IPS-15b (cell line): ENCODE measurements at regions not wholly inside any gene's neighbourhood (a gene's known extent, or its start where the extent isn't known, plus 50 kb on each side); places are given as distances from the start of the nearest gene placed in this dataset.
"Not testable (repeated sequence)": the region's sequence is repeated elsewhere in the genome, so short reads cannot be mapped to it uniquely, and the experiment has no call there.

Experiments used
- H3K27me3 ChIP-seq: one replicate; pipeline ENCODE4 v1.6.1; 2013; ENCODE audit warnings: low read length; ENCODE audit not compliant: control insufficient read depth, insufficient read depth
- H3K36me3 ChIP-seq: one replicate; pipeline ENCODE4 v1.6.1; 2013; ENCODE audit warnings: low read length; ENCODE audit not compliant: control insufficient read depth, insufficient read depth
- H3K4me1 ChIP-seq: one replicate; pipeline ENCODE4 v1.6.1; 2013; ENCODE audit warnings: mild to moderate bottlenecking, low read length; ENCODE audit not compliant: control insufficient read depth, insufficient read depth
- H3K4me3 ChIP-seq: one replicate; pipeline ENCODE4 v1.5.1; 2013; ENCODE audit warnings: low read depth, low read length
- H3K9ac ChIP-seq: one replicate; pipeline ENCODE4 v1.6.1; 2013; ENCODE audit warnings: low read depth, mild to moderate bottlenecking, low read length
- H3K9me3 ChIP-seq: one replicate; pipeline ENCODE4 v1.6.1; 2013; ENCODE audit warnings: mild to moderate bottlenecking, low read length; ENCODE audit not compliant: control insufficient read depth, insufficient read depth

DNA sequence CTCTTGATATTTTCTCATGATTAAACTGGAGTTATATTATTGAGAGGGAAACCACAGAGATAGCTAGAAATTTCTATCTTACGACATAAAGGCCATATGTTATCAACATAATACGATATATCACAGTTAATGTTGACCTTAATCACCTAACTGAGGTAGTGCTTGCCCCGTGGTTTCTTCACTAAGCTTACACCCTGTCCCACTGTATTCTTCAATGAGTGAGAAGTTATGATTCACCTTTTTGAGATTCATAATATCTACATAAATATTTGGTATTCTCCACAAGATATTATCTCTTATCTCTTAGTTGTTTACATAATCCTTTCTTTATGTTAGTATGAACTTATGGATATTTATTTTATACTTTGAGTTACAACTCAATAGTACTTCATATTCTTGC lies 1714.1 kb downstream of the BRINP3 start:
- no peaks in the 10 kb centered on the region for H3K36me3 ChIP-seq
- H3K4me3 ChIP-seq: no peak overlapping the region
- no peaks in the 10 kb centered on the region for H3K9me3 ChIP-seq

DNA sequence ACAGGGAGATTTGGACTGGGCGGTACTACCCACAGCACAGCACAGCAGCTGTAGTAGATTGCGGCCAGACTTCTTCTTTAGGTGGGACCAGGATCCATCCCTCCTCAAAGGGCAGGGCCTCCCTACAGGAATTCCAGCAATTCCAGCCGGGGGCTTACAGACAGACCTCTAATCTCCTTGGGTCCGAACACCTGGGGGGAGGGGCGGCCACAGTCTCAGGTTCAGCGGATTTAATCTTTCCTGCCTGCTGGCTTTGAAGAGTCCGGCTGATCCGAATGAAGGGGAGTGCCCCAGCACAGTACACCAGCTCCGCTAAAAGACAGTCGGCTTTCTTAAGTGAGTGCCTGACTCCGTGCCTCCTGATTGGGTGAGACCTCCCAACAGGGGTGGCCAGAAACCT lies 1708.5 kb downstream of the BRINP3 start:
- Histone ChIP-seq H3K9me3 (no peaks in the 10 kb centered on the region), H3K4me3 (no peak overlapping the region), H3K9ac (no peak overlapping the region), H3K27me3 (no peaks in the 10 kb centered on the region), H3K4me1 (no peaks in the 10 kb centered on the region), H3K36me3 (no peaks in the 10 kb centered on the region)

More for the DNA sequence above, 1714.1 kb downstream of the BRINP3 start:
- Histone ChIP-seq H3K27me3 (no peaks in the 10 kb centered on the region), H3K9ac (no peak overlapping the region), H3K4me1 (no peaks in the 10 kb centered on the region)

DNA sequence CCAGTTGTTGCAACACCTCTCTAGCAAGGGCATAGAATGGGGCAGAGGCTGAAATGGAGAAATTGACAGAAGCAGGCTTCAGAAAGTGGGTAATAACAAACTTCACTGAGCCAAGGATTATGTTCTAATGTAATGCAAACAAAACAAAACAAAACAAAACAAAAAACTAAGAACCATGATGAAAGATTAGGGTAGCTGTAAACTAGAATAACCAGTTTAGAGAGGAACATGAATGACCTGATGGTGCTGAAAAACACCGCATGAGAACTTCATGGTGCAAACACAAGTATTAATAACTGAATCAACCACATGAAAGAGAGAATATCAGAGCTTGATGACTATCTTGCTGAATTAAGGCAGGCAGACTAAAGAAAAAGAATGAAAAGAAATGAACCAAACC lies 1707.7 kb downstream of the BRINP3 start:
- no peaks in the 10 kb centered on the region for H3K36me3 ChIP-seq
- no peaks in the 10 kb centered on the region for H3K4me1 ChIP-seq
- no peaks in the 10 kb centered on the region for H3K9me3 ChIP-seq
- H3K27me3 ChIP-seq: no peaks in the 10 kb centered on the region
- no peak overlapping the region for H3K4me3 ChIP-seq
- no peak overlapping the region for H3K9ac ChIP-seq

DNA sequence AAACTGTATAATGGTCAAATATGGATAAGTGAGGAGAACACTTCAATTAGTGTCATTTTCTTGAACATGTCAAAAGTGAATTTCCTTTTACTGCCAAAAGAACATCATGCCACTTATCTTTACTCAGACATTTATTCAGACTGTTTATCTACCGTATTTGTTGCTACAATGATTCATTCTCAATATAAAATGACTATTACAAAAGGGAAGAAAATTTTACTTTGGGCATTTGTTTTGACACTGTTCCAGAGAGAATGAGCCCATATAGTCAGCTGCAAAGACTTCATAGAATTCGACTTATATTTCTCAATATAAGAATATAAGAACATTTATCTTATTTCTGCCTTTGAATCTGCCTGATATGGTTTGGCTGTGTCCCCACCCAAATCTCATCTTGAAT lies 1699.1 kb downstream of the BRINP3 start:
- H3K36me3 ChIP-seq: no peaks in the 10 kb centered on the region
- H3K27me3 ChIP-seq: no peaks in the 10 kb centered on the region
- H3K9ac ChIP-seq: no peak overlapping the region
- peaks cover 8% of the 10 kb centered on the region for H3K9me3 ChIP-seq
- H3K4me1 ChIP-seq: no peaks in the 10 kb centered on the region
- H3K4me3 ChIP-seq: no peak overlapping the region

DNA sequence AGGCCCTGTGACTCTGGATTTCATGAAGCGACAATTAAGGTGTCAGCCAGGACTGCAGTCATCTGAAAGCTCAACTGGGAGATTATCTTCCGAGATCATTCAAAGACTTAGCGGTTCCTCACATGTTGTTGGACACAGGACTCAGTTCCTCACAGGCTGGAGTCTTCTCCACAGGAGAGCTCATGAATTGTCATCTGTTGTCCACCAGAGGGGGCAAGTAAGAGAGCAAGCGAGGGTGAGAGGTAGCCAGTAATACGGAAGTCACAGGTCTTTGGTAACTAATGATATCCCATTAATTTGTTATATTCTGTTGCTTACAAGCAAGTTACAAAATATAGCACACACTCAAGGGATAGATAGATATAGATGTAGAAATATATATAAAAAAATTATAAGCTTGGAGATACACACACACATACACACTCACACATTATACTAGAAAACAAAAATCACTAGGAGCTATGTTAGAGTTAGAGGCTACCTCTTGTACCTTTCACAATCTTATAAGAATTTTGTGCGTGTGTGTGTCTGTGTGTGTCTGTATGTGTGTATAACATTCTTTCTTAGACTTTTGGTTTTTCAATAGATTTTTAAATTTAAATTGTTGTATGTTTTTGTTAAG lies 1695.3 kb downstream of the BRINP3 start:
- Histone ChIP-seq H3K36me3 (no peaks in the 10 kb centered on the region), H3K27me3 (no peaks in the 10 kb centered on the region), H3K4me1 (no peaks in the 10 kb centered on the region), H3K9me3 (no peaks in the 10 kb centered on the region), H3K4me3 (no peak overlapping the region), H3K9ac (no peak overlapping the region)

DNA sequence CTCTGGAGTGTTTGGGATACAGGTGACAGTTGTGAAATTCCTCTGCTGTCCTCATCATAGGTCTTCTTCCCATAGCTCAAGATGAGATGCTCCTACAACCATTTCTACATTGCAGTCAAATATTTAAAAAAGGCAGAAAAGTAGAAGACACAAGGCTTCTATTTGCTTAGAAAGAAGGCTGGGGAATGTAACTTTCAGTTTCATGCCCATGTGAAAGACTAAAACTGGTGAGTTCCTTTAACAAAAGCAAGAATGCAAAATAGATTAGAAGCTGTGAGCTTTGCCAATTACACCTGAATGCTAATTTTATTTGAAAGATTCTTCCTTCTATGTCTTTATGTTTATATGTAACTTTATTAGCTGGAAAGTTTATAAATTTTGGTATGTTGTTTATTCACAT lies 1682.7 kb downstream of the BRINP3 start:
- no peaks in the 10 kb centered on the region for H3K4me1 ChIP-seq
- H3K27me3 ChIP-seq: no peaks in the 10 kb centered on the region
- no peaks in the 10 kb centered on the region for H3K9me3 ChIP-seq
- H3K9ac ChIP-seq: no peak overlapping the region
- H3K4me3 ChIP-seq: no peak overlapping the region
- H3K36me3 ChIP-seq: no peaks in the 10 kb centered on the region

DNA sequence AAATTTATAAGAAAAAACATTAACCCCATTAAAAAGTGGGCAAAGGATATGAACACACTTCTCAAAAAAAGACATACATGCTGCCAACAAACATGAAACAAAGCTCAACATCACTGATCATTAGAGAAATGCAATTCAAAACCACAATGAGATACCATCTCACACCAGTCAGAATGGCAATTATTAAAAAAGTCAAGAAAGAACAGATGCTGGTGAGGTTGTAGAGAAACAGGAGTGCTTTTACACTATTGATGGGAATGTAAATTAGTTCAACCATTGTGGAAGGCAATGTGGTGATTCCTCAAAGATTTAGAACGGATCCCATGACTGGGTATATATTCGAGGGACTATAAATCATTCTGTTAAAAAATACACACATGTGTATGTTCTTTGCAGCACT lies 1665.5 kb downstream of the BRINP3 start:
- H3K9me3 ChIP-seq, H3K9ac ChIP-seq, H3K27me3 ChIP-seq, H3K36me3 ChIP-seq, H3K4me3 ChIP-seq, H3K4me1 ChIP-seq: not testable (repeated sequence)

DNA sequence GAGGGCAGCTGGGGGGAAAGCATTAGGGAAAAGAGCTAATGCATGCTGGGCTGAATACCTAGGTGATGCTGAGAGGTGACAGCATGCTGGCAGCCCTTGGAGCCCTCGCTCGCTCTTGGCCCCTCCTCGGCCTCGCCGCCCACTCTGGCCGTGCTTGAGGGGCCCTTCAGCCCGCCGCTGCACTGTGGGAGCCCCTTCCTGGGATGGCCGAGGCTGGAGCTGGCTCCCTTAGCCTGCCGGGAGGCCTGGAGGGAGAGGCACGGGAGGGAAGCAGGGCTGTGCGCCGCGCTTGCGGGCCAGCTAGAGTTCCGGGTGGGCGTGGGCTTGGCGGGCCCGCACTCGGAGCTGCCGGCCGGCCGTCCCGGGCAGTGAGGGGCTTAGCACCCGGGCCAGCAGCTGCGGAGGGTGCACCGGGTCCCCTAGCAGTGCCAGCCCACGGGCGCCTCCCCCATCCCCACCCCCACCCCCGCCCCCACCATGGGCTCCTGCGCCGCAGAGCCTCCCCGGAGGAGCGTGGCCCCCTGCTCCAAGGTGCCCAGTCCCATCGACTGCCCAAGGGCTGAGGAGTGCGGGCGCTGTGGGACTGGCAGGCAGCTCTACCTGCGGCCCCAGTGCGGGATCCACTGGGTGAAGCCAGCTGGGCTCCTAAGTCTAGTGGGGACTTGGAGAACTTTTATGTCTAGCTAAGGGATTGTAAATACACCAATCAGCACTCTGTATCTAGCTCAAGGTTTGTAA lies 1664.7 kb downstream of the BRINP3 start:
- not testable (repeated sequence) for H3K9me3 ChIP-seq, H3K4me1 ChIP-seq, H3K9ac ChIP-seq, H3K4me3 ChIP-seq, H3K27me3 ChIP-seq, H3K36me3 ChIP-seq

DNA sequence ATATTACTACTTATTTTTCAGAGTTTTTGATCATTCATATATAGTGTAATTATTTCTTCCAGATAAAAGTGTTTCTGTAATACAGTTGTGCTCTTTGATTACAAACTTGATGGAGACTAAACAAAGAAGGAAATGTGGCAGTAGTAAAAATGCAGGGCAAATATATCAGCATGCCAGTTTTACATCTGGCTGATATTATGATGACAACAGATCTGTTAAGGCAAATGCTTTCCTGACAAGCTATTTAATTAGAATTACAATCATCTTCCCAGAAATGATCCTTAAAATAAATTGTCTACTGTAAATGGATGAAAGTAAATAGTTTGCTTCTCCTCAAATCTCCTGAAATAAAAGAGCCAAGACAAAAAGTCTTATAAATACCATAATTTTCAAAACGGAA lies 1659.8 kb downstream of the BRINP3 start:
- Histone ChIP-seq H3K9me3 (no peaks in the 10 kb centered on the region), H3K4me3 (no peak overlapping the region), H3K9ac (no peak overlapping the region), H3K27me3 (no peaks in the 10 kb centered on the region), H3K36me3 (no peaks in the 10 kb centered on the region), H3K4me1 (peaks cover 5% of the 10 kb centered on the region)

DNA sequence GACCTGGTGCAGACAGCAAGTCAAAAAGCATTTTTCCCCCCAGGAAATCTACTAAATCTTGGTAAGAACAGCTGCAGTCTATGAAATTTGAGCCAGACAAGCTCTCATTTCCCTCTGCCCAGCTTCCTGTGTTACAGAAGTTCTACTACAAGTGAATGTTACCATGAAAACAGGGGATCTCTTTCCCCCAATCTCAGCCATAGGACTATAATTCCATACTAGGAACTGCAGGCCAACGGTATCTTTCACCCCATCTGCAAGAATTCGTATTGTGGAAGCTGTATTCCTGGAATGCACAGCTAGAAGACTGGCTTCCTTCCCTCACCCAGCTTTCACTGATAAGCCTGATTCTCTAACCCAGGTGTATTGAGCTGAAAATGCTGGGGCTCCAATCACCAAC lies 1655.4 kb downstream of the BRINP3 start:
- Histone ChIP-seq H3K27me3 (no peaks in the 10 kb centered on the region), H3K4me1 (peaks cover 5% of the 10 kb centered on the region), H3K4me3 (no peak overlapping the region), H3K9ac (no peak overlapping the region), H3K36me3 (no peaks in the 10 kb centered on the region), H3K9me3 (no peaks in the 10 kb centered on the region)

DNA sequence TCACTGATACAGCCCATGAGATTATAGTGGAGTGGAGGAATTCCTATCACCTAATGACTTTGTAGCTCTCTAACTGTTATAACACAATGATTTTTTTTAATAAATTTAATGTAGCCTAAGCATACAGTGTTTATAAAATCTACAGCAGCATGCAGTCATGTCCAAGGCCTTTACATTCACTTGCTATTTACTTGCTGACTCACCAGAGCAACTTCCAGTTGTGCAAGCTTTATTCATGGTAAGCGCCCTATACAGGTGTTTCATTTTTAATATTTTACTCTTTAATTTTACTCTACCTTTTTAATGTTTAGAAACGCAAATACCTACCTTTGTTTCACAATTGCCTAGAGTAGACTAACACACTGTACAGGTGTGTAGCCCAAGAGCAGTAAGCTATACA lies 1652.2 kb downstream of the BRINP3 start:
- no peak overlapping the region for H3K4me3 ChIP-seq
- peaks cover 5% of the 10 kb centered on the region for H3K4me1 ChIP-seq
- H3K9ac ChIP-seq: no peak overlapping the region
- H3K9me3 ChIP-seq: no peaks in the 10 kb centered on the region
- no peaks in the 10 kb centered on the region for H3K36me3 ChIP-seq
- H3K27me3 ChIP-seq: no peaks in the 10 kb centered on the region

DNA sequence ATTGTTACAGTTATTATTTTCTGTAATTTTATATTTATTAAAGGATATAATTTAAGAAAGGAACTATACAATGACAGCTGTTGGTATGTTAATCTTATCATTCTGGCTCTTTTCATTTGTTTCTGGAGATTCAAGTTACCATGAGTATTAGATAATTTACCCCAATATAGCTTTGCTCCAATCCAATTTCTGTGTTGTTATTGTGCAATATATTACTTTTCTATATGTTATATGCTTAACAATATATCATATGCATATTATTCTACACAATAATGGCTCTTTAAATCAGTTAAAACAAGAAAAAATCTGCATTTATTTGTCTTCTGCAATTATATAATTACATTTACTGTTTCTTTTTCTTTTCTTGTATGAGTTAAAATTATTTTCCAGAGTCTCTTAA lies 1650.9 kb downstream of the BRINP3 start:
- no peaks in the 10 kb centered on the region for H3K36me3 ChIP-seq
- H3K4me3 ChIP-seq: no peak overlapping the region
- H3K9ac ChIP-seq: no peak overlapping the region
- H3K27me3 ChIP-seq: no peaks in the 10 kb centered on the region
- H3K4me1 ChIP-seq: peaks cover 5% of the 10 kb centered on the region
- H3K9me3 ChIP-seq: no peaks in the 10 kb centered on the region
